ENCODE measurements at regions not wholly inside any gene's neighbourhood (a gene's known extent, or its start where the extent isn't known, plus 50 kb on each side); places are given as distances from the start of the nearest gene placed in this dataset.

- Histone ChIP-seq H4K8ac (ENCODE audit: extremely low read depth, insufficient read depth, low read length) (no peak overlapping the region), H3K18ac (ENCODE audit: extremely low read depth, low read length) (no peak overlapping the region), H4K20me1 (replicated peaks in 1 of 2; ENCODE audit: control insufficient read depth in 1 of 2, insufficient read depth in 2 of 2, low read length in 2 of 2) (no peaks in the 10 kb centered on the region), H2BK120ac (replicated peaks; ENCODE audit: low read depth, low read length) (no peak overlapping the region), H2BK20ac (ENCODE audit: low read length) (no peak overlapping the region), H3K36me3 (ENCODE audit: control insufficient read depth in 2 of 4, insufficient read depth in 4 of 4, low read length in 3 of 4) (no peaks in the 10 kb centered on the region), H3K79me2 (ENCODE audit: control insufficient read depth in 1 of 2, insufficient read depth in 2 of 2, low read length in 2 of 2) (no peaks in the 10 kb centered on the region), H3K56ac (replicated peaks; ENCODE audit: insufficient read length, low read depth, low read length) (no peak overlapping the region), H3K23ac (ENCODE audit: insufficient read length) (no peak overlapping the region), H3K4ac (replicated peaks; ENCODE audit: insufficient read length, low read depth, low read length) (no peak overlapping the region), H3K9me3 (ENCODE audit: insufficient read depth in 2 of 2, low read depth in 1 of 2, low read length in 1 of 2) (no peaks in the 10 kb centered on the region), H4K5ac (ENCODE audit: insufficient read length, low read depth, low read length) (no peak overlapping the region), H2AK5ac (ENCODE audit: low read depth, low read length) (no peak overlapping the region), H3K4me1 (replicated peaks in 1 of 4; ENCODE audit: control insufficient read depth in 3 of 4, insufficient read depth in 4 of 4, low read length in 3 of 4) (0 out of 7 replicates have a peak, but pooled peaks cover 0 to 2% (median 0%) of the 10 kb centered on the region in 4 experiments), H2AFZ (ENCODE audit: low read length) (no peak overlapping the region), H3K4me2 (ENCODE audit: insufficient read depth in 1 of 2, low read depth in 2 of 2, low read length in 2 of 2) (no peak overlapping the region), H2BK12ac (ENCODE audit: low read depth, low read length) (no peak overlapping the region), H4K91ac (replicated peaks; ENCODE audit: insufficient read length, low read length) (no peak overlapping the region), H3K27ac (ENCODE audit: low read depth, low read length) (no peak overlapping the region), H2BK15ac (ENCODE audit: low read length) (no peak overlapping the region), H3K9ac (replicated peaks in 1 of 4; ENCODE audit: extremely low read depth in 1 of 4, low read depth in 3 of 4, low read length in 3 of 4) (no peak overlapping the region), H3K79me1 (ENCODE audit: low read depth, low read length) (no peaks in the 10 kb centered on the region), H3K27me3 (replicated peaks in 1 of 4; ENCODE audit: control insufficient read depth in 3 of 4, extremely low read depth in 1 of 4, insufficient read depth in 3 of 4, low read length in 3 of 4) (no peaks in the 10 kb centered on the region), H3K4me3 (ENCODE audit: extremely low read depth in 1 of 4, insufficient read depth in 2 of 4, low read depth in 3 of 4, low read length in 4 of 4) (no peak overlapping the region), H2BK5ac (ENCODE audit: low read depth, low read length) (no peak overlapping the region), H3K14ac (ENCODE audit: insufficient read length) (no peak overlapping the region), H3K23me2 (ENCODE audit: low read depth, low read length) (no peaks in the 10 kb centered on the region)
- POLR2A ChIA-PET (ENCODE audit: partially characterized antibody): no interaction called here
- CTCF ChIA-PET (ENCODE audit: partially characterized antibody): interaction anchor here (2.0 kb wide), 1 partner anchor 84 kb away, joined by 4 read pairs; no protein-coding TSS in a partner anchor
- no peak for FAIRE-seq
- 85% methylated on average over 9 of the region's 9 CpGs; no CpG with 5 or more reads in 1 of the 2 experiments for WGBS, 2 experiments (ENCODE audit: extremely low coverage in 1 of 2, insufficient coverage in 1 of 2, insufficient read length in 1 of 2, insufficient replicate concordance in 2 of 2, low coverage in 1 of 2, low lambda C conversion rate in 2 of 2, missing lambda C conversion rate in 1 of 2)
- no peak for DNase-seq (ENCODE audit: low read depth in 1 of 2, low spot score in 2 of 2)
- TF ChIP-seq POLR2A (IDR thresholded peaks at IDR 0.05; ENCODE audit: control extremely low read depth in 1 of 2, low read depth in 2 of 2, low read length in 2 of 2): no peak
- TF ChIP-seq CTBP2 (IDR thresholded peaks at IDR 0.05; ENCODE audit: borderline replicate concordance, insufficient read depth, insufficient read length, low read length): no peak
- no peak for TF ChIP-seq BRCA1 (IDR thresholded peaks at IDR 0.05; ENCODE audit: low read depth, low read length)
- no peak for TF ChIP-seq ZNF274 (IDR thresholded peaks at IDR 0.05; ENCODE audit: borderline replicate concordance, extremely low read depth, low read length)
- no peak for TF ChIP-seq KDM4A (IDR thresholded peaks at IDR 0.05; ENCODE audit: low read depth, low read length, severe bottlenecking)
- TF ChIP-seq SIRT6 (IDR thresholded peaks at IDR 0.05; ENCODE audit: low read length): no peak
- TF ChIP-seq CBX5 (IDR thresholded peaks at IDR 0.05; ENCODE audit: low read depth, low read length): no peak
- no peak for TF ChIP-seq SUZ12 (IDR thresholded peaks at IDR 0.05; ENCODE audit: low read length)
- no peak for TF ChIP-seq CHD1 (IDR thresholded peaks at IDR 0.05; ENCODE audit: low read depth, low read length)
- no peak for TF ChIP-seq HDAC2 (IDR thresholded peaks at IDR 0.05; ENCODE audit: borderline replicate concordance in 1 of 2, low read depth in 2 of 2, low read length in 2 of 2)
- no peak for TF ChIP-seq SAP30 (IDR thresholded peaks at IDR 0.05; ENCODE audit: insufficient read depth, insufficient replicate concordance, low read length)
- no peak for TF ChIP-seq ATF2 (IDR thresholded peaks at IDR 0.05; ENCODE audit: low read length)
- TF ChIP-seq NANOG (IDR thresholded peaks at IDR 0.05; ENCODE audit: insufficient read depth, low read depth, low read length, poor library complexity, severe bottlenecking): no peak
Observed at GRCh38 chr10:11388996-11389395, 222.5 kb downstream of the USP6NL start.

Measured in H1 (cell line).